Muscle layer of duodenum (tissue), 2 donors: ENCODE measurements at regions not wholly inside any gene's neighbourhood (a gene's known extent, or its start where the extent isn't known, plus 50 kb on each side); places are given as distances from the start of the nearest gene placed in this dataset.
A peak's percentile ranks its signal among the peaks of the same experiment; 100 is the strongest.

ENCODE experiments used
- H3K27ac ChIP-seq: one replicate; pipeline ENCODE4 v1.7.0; 2013; ENCODE audit warnings: mild to moderate bottlenecking, low read length
- H3K27me3 ChIP-seq: one replicate; pipeline ENCODE4 v1.7.0; 2013; ENCODE audit warnings: low read depth, mild to moderate bottlenecking, control low read depth, low read length
- H3K36me3 ChIP-seq, 2 donors: one replicate each; pipeline ENCODE4 v1.7.0; 2013; ENCODE audit warnings: low read length in 2 of 2, control low read depth in 1 of 2, mild to moderate bottlenecking in 1 of 2; ENCODE audit not compliant: insufficient read depth in 2 of 2, control insufficient read depth in 1 of 2
- H3K4me1 ChIP-seq, 2 donors: one replicate each; pipeline ENCODE4 v1.7.0; 2013; ENCODE audit warnings: low read length in 2 of 2, mild to moderate bottlenecking in 2 of 2, control low read depth in 1 of 2, moderate library complexity in 1 of 2; ENCODE audit not compliant: insufficient read depth in 2 of 2, control insufficient read depth in 1 of 2
- H3K4me3 ChIP-seq, 2 donors: one replicate each; pipeline ENCODE4 v1.7.0; 2013; ENCODE audit warnings: low read length in 2 of 2, low read depth in 1 of 2, mild to moderate bottlenecking in 1 of 2
- H3K9me3 ChIP-seq, 2 donors: one replicate each; pipeline ENCODE4 v1.7.0; 2013; ENCODE audit warnings: low read length in 2 of 2, control low read depth in 1 of 2, mild to moderate bottlenecking in 1 of 2; ENCODE audit not compliant: control insufficient read depth in 1 of 2
- donor health status: healthy.

DNA sequence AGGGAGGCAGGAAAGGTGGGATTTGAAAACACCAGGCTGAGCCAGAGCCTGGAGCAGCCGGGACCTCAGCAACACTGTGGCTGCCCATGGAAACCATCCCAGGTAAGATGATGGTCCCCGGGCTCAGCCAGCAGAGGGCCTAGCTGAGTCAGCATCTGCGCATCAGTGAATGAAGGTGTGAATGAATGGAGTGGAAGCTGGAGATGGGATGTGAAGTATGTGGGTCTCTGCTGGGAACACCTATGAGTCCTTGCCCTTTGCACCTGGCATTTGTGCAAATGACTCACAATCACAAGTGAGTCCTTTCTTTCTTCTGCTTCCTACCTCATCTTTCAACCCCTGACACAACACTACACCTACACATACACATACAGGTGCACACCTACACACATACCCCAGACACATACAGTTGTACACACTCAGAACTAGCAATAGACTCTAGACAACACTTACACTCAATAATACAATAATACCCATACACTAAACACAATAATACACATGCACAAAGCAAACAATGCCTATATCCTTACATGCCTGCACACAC is 62.8 kb upstream of the PRDM11 start:
- Histone ChIP-seq H3K9me3 (no peaks in the 10 kb centered on the region), H3K4me3 (no peak overlapping the region), H3K36me3 (no peaks in the 10 kb centered on the region), H3K27ac (no peak overlapping the region), H3K27me3 (no peaks in the 10 kb centered on the region), H3K4me1 (peaks cover 34 to 48% of the 10 kb centered on the region in 2 donors)

DNA sequence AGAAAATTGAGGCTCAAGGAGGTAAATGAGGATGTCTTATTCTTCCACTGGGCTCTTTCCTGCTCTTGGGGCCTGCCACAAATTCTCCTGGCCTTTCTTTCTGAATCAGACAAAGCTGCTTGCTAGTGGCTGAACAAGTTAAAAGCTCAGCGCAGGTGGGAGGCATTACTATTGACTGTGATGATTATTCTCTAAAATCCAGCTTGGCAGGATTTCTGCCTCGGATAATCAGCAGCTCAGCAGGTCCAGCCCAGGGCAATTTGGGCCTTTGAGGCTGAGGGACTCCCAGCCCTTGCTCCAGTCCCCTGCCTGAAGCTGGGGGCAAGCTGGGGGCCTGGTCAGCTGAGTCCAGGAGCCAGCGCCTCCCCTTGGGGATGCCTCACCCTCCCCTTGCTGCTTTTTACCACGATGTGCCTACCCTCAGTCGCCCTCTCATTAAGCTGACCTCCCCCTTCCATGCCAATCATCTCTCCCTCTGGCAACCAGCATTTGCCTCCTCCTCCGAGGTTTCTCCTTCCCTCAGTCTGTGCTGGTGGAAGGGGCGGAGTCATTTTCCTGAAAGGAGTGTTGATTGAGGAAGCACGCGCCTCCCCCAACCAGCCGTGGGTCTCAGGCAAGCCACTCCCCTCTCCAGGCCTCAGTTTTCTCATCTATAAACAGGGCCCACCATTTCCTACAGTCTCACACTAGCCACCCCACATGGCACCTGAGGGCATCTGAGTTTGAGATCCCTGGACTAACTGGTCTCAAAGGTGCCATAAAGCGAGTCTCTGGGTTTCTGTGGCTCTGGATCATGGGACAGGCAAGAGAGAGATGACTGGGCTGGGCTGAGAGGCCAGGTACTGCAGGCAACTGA is 60.6 kb upstream of the PRDM11 start:
- Histone ChIP-seq H3K4me3 (no peak overlapping the region), H3K4me1 (peaks cover 22 to 36% of the 10 kb centered on the region in 2 donors), H3K27me3 (no peaks in the 10 kb centered on the region), H3K36me3 (no peaks in the 10 kb centered on the region), H3K9me3 (no peaks in the 10 kb centered on the region), H3K27ac (no peak overlapping the region)

DNA sequence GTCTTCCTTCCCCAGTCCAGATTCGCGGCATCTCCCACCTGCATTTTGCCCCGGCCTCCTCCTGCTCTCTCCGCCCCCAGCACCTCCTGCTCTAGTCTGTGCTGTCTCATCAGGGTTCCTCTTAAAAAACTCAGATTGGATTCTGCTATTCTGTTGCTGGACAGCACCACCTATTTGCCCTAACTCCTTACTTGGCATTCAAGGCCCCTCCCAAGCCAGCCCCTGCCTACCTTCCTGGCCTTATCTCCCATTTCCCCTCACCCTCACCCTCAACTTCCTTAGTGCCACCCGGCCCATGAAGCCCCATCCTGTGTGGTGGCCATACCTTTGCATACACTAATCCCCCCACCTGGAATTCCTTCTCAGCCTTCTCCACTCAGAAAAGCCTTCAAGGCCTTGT is 59.9 kb upstream of the PRDM11 start:
- Histone ChIP-seq H3K27ac (no peak overlapping the region), H3K27me3 (no peaks in the 10 kb centered on the region), H3K36me3 (no peaks in the 10 kb centered on the region), H3K4me1 (peaks cover 22 to 36% of the 10 kb centered on the region in 2 donors), H3K9me3 (no peaks in the 10 kb centered on the region), H3K4me3 (no peak overlapping the region)

DNA sequence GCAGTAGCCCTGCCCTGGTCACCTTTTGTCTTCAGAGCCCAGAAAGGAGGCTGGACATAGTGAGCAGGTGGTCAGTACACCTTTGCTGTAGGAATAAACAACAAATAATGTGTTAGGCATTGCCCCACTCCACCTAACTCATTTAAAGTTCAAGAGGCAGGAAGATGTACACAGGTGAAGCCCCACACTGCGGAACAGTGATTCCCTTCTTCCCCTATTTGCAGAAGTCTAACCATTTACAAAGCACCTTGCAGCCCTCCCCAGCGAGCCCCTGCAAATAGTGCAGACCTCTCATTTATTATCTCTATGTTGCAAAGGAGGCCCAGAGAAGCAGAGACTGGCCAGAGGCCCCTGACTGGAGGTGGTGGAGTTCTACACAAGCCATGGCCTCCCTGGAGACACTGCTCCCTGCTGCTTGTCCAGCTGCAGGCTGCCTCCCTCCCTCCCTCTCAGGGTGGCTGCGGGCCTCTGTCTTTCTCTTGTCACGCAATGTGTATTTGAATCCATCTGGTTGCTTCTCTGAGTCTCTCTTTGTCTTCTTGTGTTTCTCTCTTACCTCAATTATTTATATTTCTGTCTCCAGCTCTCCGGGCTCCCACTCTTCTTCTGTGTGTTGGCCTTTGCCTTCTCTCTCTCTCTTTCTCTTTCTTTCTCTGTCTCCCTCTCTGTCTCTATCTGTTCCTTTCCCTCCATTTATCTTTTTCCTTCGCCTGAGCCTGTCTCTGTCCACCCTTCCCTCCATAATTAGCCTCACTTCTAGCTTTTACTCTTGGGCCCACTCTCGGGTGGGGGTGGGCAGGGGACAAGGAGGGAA is 59.1 kb upstream of the PRDM11 start:
- peaks cover 22 to 43% of the 10 kb centered on the region in 2 donors for H3K4me1 ChIP-seq

DNA sequence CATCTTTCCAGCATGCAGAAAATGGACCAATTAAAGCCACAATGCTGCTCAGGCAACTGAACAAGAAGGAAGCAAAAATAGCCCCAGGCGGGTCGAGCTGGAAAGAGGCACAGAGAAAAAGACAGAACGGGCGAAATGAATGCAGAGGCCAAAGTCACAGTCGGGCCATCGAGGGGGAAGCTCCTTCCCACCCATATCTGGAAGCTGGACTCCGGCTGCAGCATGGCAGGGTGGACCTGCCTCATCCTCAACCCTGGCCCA is 58.6 kb upstream of the PRDM11 start:
- Histone ChIP-seq H3K36me3 (no peaks in the 10 kb centered on the region), H3K27ac (peak overlapping the region; percentile 34), H3K9me3 (no peaks in the 10 kb centered on the region), H3K4me3 (no peak overlapping the region), H3K27me3 (no peaks in the 10 kb centered on the region), H3K4me1 (peaks cover 22 to 40% of the 10 kb centered on the region in 2 donors)

More for the DNA sequence above, 59.1 kb upstream of the PRDM11 start:
- Histone ChIP-seq H3K9me3 (no peaks in the 10 kb centered on the region), H3K27ac (peak overlapping the region; percentile 34), H3K4me3 (no peak overlapping the region), H3K27me3 (no peaks in the 10 kb centered on the region), H3K36me3 (no peaks in the 10 kb centered on the region)

DNA sequence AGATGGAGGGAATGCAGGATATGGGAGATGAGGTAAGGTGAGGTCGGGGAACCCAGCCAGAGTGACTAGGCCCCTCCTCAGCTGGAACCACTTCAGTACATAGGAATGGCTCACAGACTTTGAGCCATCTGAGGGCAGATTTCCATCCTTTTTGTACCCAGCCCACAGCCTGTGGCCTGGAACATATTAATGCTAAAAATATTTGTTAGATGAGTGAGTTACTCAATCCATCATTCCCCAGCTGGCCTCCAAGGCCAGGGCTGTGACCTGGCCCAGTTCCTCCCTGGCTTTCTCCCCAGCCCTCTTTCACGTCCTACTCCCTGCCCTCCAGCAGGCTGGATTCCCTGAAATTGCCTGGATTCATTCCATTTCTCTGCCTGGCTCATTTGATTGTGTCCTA is 57.2 kb upstream of the PRDM11 start:
- Histone ChIP-seq H3K27ac (peak overlapping the region; percentile 85), H3K4me1 (peaks cover 19 to 38% of the 10 kb centered on the region in 2 donors)

DNA sequence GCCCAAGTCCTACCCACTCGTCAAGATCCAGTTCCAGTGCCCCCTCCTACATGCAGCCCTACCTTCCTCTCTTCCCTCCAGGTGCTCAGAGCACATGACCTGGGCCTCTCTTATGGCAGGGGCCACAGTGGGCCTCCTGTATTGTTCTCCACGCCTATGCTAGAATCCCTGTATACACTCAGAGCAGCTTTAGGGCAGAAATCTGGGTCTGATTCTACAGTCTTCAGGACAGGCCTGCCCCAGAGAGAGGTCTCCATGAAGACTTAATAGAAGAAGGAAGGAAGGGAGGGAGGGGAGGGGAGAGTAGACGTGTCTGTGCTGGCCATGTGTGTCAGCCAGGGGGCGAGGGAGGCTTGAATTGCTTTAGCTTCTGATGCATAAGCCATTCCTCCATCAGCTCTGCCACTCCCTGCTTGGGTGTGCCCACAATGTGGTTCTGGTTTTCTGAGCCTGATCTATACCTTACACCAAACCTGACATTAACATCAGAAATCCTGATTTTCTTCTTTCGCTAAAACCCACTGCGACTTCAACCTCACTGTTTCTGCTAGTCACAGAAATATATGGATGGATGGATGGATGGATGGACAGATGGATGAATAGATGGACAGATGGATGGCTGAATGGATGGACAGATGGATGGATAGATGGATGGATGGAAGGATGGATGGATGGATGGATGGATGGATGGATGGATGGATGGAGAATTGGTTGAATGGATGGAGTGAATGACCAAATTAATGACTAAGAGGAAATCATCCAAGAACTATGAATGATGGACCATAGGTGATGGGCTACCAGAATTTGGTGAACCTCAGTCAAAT is 56.6 kb upstream of the PRDM11 start:
- Histone ChIP-seq H3K9me3 (no peaks in the 10 kb centered on the region), H3K4me3 (no peak overlapping the region), H3K27me3 (no peaks in the 10 kb centered on the region), H3K36me3 (no peaks in the 10 kb centered on the region), H3K4me1 (peaks cover 19 to 38% of the 10 kb centered on the region in 2 donors), H3K27ac (peak overlapping the region; percentile 85)

More for the DNA sequence above, 57.2 kb upstream of the PRDM11 start:
- H3K27me3 ChIP-seq: no peaks in the 10 kb centered on the region
- no peak overlapping the region for H3K4me3 ChIP-seq
- no peaks in the 10 kb centered on the region for H3K9me3 ChIP-seq
- no peaks in the 10 kb centered on the region for H3K36me3 ChIP-seq

DNA sequence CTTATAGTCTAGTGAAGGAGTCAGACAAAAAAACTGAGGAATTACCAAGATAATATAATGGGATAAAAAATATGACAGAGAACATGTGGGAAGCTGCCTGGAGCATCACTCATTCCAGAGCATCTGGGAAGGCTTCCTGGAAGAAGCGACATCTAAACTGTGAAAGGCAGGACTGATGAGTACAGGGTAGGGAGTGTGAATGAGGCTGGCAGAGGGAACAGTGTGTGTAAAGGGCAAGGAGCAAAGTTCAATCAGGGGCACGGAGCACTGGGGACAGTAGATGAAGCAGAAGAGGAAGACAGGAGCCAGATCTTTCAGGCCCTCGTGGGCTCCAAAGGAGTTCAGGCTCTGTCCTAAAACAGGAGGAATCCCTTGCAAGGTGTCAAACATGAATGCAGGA is 55.8 kb upstream of the PRDM11 start:
- H3K9me3 ChIP-seq: no peaks in the 10 kb centered on the region
- no peak overlapping the region for H3K27ac ChIP-seq
- H3K27me3 ChIP-seq: no peaks in the 10 kb centered on the region
- peaks cover 19 to 38% of the 10 kb centered on the region in 2 donors for H3K4me1 ChIP-seq
- no peak overlapping the region for H3K4me3 ChIP-seq
- no peaks in the 10 kb centered on the region for H3K36me3 ChIP-seq

DNA sequence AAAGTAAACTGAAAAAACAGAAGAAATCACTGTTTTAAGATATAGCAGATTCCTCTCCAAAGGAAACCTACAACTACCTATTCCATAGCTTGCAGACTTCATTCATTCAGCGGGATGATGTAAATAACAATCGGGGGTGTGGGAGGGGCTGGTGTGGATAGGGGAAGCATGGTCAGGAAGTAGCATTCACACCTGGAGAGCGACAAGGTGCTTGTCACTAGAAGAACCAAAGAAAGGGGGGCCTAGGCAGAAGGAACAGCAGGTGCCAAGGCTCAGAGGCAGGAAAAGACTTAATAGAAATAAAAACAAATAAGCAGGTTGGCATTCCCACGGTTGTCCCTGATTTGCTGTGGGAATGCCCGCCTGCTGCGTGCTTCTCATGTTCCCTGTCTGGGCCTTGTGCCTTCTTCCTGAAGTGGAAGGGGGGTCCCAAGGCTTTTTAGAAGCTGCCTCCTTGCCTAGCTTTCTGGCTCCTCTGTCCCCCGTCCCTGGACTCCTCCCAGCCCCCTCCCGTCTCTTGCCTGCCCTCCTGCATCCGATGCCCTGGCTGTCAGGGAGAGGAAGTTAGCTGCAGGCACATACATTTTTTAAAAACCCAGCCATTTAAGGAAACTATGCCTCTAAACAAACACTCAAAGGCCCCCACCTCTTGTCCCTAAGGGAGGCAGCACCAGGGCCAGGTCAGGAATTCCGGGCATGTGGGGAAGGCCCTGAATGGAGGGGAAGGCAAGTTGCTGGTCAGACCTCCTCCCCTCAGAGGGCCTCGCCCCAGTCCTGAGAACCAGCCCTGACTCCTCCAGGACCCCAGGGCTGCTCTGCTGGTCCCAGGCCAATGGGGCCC is 54.7 kb upstream of the PRDM11 start:
- H3K36me3 ChIP-seq: no peaks in the 10 kb centered on the region
- H3K9me3 ChIP-seq: no peaks in the 10 kb centered on the region
- H3K27ac ChIP-seq: no peak overlapping the region
- no peaks in the 10 kb centered on the region for H3K27me3 ChIP-seq
- H3K4me3 ChIP-seq: no peak overlapping the region
- peaks cover 17 to 34% of the 10 kb centered on the region in 2 donors for H3K4me1 ChIP-seq

DNA sequence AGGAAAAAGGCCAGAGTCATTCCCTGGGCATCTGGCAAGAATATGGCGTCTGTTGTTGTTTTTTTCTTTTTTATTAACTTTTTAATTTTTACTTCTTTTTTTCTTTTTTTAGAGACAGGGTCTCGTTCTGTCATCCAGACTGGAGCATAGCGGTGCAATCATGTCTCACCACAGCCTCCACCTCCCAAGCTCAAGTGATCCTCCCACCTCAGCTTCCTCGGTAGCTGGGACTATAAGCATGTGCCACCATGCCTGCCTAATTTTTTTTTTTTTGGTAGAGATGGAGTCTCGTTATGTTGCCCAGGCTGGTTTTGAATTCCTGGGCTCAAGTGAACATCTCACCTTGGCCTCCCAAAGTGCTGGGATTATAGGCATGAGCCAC is 54.0 kb upstream of the PRDM11 start:
- H3K9me3 ChIP-seq: no peaks in the 10 kb centered on the region
- no peak overlapping the region for H3K27ac ChIP-seq
- H3K4me3 ChIP-seq: no peak overlapping the region
- H3K27me3 ChIP-seq: no peaks in the 10 kb centered on the region
- H3K4me1 ChIP-seq: peaks cover 13 to 28% of the 10 kb centered on the region in 2 donors
- H3K36me3 ChIP-seq: no peaks in the 10 kb centered on the region
